Natural killer cell (primary cell): ENCODE measurements at regions not wholly inside any gene's neighbourhood (a gene's known extent, or its start where the extent isn't known, plus 50 kb on each side); places are given as distances from the start of the nearest gene placed in this dataset.

Experiments used
- ATAC-seq, 3 donors: fragments of 150-1000 bp in 2 of 3; fragments of 200-7000 bp in 1 of 3; cut with Tn5 transposase; 1 replicate in 1 of 3; 2 replicates in 2 of 3; pipeline ENCODE4 v1.10.0; 2021; ENCODE audit warnings: mild to moderate bottlenecking in 2 of 3, moderate library complexity in 2 of 3
- DNase-seq, 2 donors: peaks; one replicate each; pipeline versions ENCODE4 v3.0.0 to v3.0.0-alpha.2; 2013 to 2021; ENCODE audit warnings: mixed read lengths in 1 of 2
- H3K27ac ChIP-seq: one replicate; pipeline ENCODE4 v1.5.1; 2013; ENCODE audit warnings: mild to moderate bottlenecking, low read length
- H3K27me3 ChIP-seq: one replicate; pipeline ENCODE4 v1.6.1; 2013; ENCODE audit warnings: low read length; ENCODE audit not compliant: control insufficient read depth, insufficient read depth
- H3K36me3 ChIP-seq: one replicate; pipeline ENCODE4 v1.6.1; 2013; ENCODE audit warnings: low read length; ENCODE audit not compliant: control insufficient read depth, insufficient read depth
- H3K4me1 ChIP-seq: one replicate; pipeline ENCODE4 v1.6.1; 2013; ENCODE audit warnings: low read length; ENCODE audit not compliant: control insufficient read depth, insufficient read depth
- H3K4me3 ChIP-seq: one replicate; pipeline ENCODE4 v1.5.1; 2013; ENCODE audit warnings: low read length
- H3K9me3 ChIP-seq: one replicate; pipeline ENCODE4 v1.6.1; 2013; ENCODE audit warnings: low read length; ENCODE audit not compliant: control insufficient read depth, insufficient read depth
- H3K27ac Mint-ChIP-seq, 2 donors: one replicate each; pipeline ENCODE4 v1.8.0; 2022; ENCODE audit warnings: mild to moderate bottlenecking in 2 of 2, mixed read lengths in 2 of 2, moderate library complexity in 1 of 2
- H3K27me3 Mint-ChIP-seq, 2 donors: one replicate each; pipeline ENCODE4 v1.8.0; 2022; ENCODE audit warnings: low read depth in 2 of 2, mixed read lengths in 2 of 2
- H3K36me3 Mint-ChIP-seq: one replicate; pipeline ENCODE4 v1.8.0; 2022; ENCODE audit warnings: mixed read lengths
- H3K4me1 Mint-ChIP-seq, 2 donors: one replicate each; pipeline ENCODE4 v1.8.0; 2022; ENCODE audit warnings: mixed read lengths in 2 of 2
- H3K4me3 Mint-ChIP-seq: one replicate; pipeline ENCODE4 v1.8.0; 2022; ENCODE audit warnings: mild to moderate bottlenecking, moderate library complexity, mixed read lengths
- H3K9me3 Mint-ChIP-seq, 2 donors: one replicate each; pipeline ENCODE4 v1.8.0; 2022; ENCODE audit warnings: mixed read lengths in 2 of 2
- WGBS: methylation state at CpG from one replicate; pipeline ENCODE4 v1.1.7; 2013; ENCODE audit warnings: missing lambda C conversion rate; ENCODE audit not compliant: insufficient coverage; 5-methylcytosine and 5-hydroxymethylcytosine counted together
- intact Hi-C: fragments of 100-400 bp; cut with micrococcal nuclease; formaldehyde crosslinking; loops from one replicate; pipeline ENCODE4 v1.14.2; 2022
- TF ChIP-seq, protein P1 (sequence below): fragments of 200-600 bp; IDR thresholded peaks from one replicate; pipeline ENCODE4 v1.8.0; 2022; ENCODE audit warnings: antibody characterized with exemption

DNA sequence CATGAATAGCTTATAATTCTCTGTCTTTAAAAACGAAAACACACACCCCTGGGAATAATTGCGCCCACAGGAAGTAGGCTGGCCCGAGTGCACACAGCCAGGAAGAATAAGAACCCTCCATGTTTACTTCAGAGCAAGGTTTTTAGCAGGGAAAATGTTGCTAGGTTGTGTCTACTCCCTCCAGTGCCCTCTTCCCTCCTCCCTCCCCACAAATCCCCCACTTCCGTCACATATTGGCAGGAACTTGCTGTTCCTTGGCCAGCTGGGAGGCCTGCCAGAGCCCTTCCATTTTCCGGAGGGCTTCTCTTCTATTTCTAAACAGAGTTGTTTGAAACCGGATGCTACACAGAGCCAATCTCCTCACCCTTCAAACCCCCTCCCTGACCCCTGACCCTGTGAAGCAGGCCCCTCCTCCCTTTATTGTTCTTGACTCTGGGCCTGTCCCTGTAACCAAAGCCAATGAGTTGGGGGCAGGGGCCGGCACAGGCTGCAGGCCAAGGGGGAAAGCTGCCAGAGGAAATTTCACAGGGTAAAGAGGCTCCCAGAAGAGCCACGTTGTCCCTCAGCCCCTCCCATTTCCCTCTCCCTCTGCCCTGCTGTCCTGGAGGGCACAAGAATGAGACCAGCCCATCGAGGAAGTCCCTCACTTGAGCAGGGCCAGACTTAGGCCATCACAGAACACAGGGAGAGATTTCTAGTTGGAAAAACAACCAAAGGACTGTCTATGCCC, 49.8 kb upstream of the LGALSL start:
- intact Hi-C loops, result no loop called here
- WGBS, result 46% methylated on average over 9 of the region's 9 CpGs
- Mint-ChIP-seq H3K9me3 (no peaks in the 10 kb centered on the region), H3K27me3 (peaks cover 0 to 5% of the 10 kb centered on the region in 2 donors), H3K4me3 (no peak overlapping the region), H3K4me1 (no peaks in the 10 kb centered on the region), H3K36me3 (no peaks in the 10 kb centered on the region), H3K27ac (no peak overlapping the region)
- H3K27me3 ChIP-seq, result no peaks in the 10 kb centered on the region
- no peaks in the 10 kb centered on the region for H3K36me3 ChIP-seq
- TF ChIP-seq, protein P1, sequence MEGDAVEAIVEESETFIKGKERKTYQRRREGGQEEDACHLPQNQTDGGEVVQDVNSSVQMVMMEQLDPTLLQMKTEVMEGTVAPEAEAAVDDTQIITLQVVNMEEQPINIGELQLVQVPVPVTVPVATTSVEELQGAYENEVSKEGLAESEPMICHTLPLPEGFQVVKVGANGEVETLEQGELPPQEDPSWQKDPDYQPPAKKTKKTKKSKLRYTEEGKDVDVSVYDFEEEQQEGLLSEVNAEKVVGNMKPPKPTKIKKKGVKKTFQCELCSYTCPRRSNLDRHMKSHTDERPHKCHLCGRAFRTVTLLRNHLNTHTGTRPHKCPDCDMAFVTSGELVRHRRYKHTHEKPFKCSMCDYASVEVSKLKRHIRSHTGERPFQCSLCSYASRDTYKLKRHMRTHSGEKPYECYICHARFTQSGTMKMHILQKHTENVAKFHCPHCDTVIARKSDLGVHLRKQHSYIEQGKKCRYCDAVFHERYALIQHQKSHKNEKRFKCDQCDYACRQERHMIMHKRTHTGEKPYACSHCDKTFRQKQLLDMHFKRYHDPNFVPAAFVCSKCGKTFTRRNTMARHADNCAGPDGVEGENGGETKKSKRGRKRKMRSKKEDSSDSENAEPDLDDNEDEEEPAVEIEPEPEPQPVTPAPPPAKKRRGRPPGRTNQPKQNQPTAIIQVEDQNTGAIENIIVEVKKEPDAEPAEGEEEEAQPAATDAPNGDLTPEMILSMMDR, result no peak
- no peaks in the 10 kb centered on the region for H3K9me3 ChIP-seq
- DNase-seq (no peak), ATAC-seq (no peak)
- H3K4me3 ChIP-seq, result no peak overlapping the region
- H3K27ac ChIP-seq, result no peak overlapping the region
- no peaks in the 10 kb centered on the region for H3K4me1 ChIP-seq
